AG09319 (cell line): ENCODE measurements at regions not wholly inside any gene's neighbourhood (a gene's known extent, or its start where the extent isn't known, plus 50 kb on each side); places are given as distances from the start of the nearest gene placed in this dataset.

Experiments
- DNase-seq: peaks from one replicate; pipeline ENCODE4 v3.0.0-alpha.2; 2010; ENCODE audit warnings: low read depth; ENCODE audit errors: extremely low read depth
- TF ChIP-seq, protein P1 (sequence below): IDR thresholded peaks from 2 replicates; pipeline ENCODE4 v1.5.1; 2011; ENCODE audit warnings: low read depth, mild to moderate bottlenecking, inconsistent platforms, low read length, moderate library complexity

DNA sequence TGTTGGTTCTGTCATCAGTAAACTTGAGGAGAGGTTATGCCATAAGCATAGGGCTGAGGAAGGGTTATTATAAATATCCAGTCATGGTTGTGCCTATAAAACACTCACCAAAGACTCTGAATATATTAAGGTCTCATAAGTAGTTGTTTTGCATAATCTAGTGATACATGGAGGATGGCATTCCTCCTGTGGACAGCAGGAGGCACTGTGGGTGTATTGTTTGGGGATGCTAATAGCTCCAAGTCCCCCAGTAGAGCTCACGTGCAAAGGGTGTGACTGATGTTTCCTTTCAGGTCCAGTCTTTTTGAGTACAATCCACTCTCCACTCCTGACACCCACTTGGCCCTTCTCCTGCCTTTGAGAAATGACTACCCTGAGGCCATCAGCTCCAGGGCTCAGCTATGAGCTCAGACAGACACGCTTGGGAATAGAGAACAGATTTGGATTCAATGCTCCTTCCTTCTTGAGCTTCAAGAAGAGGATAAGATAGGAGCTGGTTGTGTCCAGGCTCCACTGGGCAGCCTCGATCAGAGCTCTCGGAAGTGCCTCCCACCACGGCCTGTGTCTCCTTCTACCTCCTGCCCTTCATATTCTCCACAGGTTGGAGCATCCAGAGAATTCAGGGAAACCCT, 85.2 kb upstream of the IGLL5 start:
- no peak for DNase-seq
- TF ChIP-seq, protein P1, sequence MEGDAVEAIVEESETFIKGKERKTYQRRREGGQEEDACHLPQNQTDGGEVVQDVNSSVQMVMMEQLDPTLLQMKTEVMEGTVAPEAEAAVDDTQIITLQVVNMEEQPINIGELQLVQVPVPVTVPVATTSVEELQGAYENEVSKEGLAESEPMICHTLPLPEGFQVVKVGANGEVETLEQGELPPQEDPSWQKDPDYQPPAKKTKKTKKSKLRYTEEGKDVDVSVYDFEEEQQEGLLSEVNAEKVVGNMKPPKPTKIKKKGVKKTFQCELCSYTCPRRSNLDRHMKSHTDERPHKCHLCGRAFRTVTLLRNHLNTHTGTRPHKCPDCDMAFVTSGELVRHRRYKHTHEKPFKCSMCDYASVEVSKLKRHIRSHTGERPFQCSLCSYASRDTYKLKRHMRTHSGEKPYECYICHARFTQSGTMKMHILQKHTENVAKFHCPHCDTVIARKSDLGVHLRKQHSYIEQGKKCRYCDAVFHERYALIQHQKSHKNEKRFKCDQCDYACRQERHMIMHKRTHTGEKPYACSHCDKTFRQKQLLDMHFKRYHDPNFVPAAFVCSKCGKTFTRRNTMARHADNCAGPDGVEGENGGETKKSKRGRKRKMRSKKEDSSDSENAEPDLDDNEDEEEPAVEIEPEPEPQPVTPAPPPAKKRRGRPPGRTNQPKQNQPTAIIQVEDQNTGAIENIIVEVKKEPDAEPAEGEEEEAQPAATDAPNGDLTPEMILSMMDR = no peak; the same call in none of the 2 replicates

GRCh38 chr22:22803285-22803853, 84.2 kb upstream of the IGLL5 start:
- TF ChIP-seq, protein P1 = no peak

GRCh38 chr22:22810018-22810427, 77.6 kb upstream of the IGLL5 start:
- TF ChIP-seq, protein P1 = no peak
- no peak for DNase-seq

More at GRCh38 chr22:22803285-22803853, 84.2 kb upstream of the IGLL5 start:
- DNase-seq = no peak

- TF ChIP-seq, protein P1 = no peak
- no peak for DNase-seq
Observed at GRCh38 chr22:22810471-22810870, 77.1 kb upstream of the IGLL5 start.

DNA sequence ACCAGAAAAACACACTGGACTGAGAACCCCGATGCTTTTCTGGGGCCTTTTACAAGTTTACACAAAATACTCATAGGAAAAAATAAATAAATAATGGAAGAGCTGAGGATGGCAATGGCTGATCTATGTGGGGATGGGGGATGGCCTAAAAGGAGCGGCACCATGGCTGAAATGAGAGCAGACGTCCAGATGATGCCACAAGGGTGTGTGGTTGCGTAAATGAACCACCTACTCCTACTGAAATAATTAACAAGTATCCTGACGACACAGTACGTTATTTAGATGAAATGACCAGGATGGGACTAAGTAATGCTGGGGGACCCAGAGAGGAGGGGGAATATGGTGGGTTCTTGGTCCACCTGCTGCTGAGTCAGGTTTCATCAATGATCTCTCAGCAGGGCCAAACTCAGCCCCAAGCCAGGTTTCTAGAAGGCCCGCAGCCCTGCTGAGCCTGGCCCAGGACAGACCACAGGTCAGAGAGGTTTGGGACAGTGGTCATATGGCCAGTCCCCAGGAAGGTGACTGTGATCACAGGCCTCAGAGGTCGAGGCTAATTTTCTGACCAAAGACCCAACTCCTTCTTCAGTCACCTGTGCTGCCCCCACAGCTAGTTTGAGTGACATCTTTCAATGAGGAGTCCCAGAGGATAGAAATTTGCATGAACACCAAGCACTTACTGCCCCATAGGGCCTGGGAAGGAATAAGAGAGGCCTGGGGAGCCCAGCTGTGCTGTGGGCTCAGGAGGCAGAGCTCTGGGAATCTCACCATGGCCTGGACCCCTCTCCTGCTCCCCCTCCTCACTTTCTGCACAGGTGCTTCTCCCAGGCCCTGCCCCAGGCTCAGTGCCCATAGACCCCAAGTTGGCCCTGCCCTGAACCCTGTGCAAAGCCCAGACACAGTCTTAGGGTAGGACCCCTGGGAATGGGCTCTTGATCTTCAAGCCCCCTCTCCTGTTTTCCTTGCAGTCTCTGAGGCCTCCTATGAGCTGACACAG, 76.3 kb upstream of the IGLL5 start:
- TF ChIP-seq, protein P1 = no peak
- DNase-seq = no peak

DNA sequence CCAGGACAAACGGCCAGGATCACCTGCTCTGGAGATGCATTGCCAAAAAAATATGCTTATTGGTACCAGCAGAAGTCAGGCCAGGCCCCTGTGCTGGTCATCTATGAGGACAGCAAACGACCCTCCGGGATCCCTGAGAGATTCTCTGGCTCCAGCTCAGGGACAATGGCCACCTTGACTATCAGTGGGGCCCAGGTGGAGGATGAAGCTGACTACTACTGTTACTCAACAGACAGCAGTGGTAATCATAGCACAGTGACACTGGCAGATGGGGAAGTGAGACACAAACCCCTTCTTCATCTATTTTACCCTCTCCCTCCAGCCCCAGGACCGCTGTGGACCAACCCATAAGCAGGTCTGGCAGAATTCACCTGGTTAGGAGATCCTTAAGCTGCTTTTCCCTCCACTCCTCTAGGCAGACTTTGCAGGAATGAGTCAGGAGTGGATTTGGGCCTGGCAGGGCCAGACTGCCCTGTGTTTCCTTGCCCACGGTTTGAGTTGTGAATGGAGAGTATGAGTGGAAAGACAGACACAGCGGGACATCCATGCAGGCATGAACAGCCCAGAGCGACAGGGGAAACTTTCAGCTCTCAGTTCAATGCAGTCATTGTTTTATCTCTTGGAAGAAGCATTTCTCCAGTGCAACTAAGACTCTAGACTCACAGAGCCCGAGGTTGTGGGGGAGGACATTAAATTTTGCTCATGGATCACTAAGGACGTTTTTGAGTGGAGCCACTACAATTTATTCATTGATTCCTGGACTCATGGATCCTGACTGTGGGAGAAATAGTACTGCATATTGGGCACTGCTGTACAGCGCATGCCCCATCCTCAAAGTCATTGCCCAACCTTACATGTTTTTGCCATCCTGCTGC, 75.3 kb upstream of the IGLL5 start:
- no peak for DNase-seq
- TF ChIP-seq, protein P1 = no peak
